Testis (tissue), 2 donors: ENCODE measurements at regions not wholly inside any gene's neighbourhood (a gene's known extent, or its start where the extent isn't known, plus 50 kb on each side); places are given as distances from the start of the nearest gene placed in this dataset.

Source experiments
- POLR2A ChIP-seq: fragments of 450-650 bp; IDR thresholded peaks from one replicate; pipeline ENCODE4 v1.6.1; 2017; ENCODE audit warnings: antibody characterized with exemption, mild to moderate bottlenecking, moderate library complexity
- TF ChIP-seq, protein P1 (sequence below), 3 experiments: fragments of 450-650 bp in 2 of 3; fragments of 200-600 bp in 1 of 3; sonication (generic) in 1 of 3; IDR thresholded peaks; one replicate each; pipeline ENCODE4 v1.5.1; 2016 to 2019; ENCODE audit warnings: antibody characterized with exemption in 3 of 3, mild to moderate bottlenecking in 2 of 3, moderate library complexity in 1 of 3

DNA sequence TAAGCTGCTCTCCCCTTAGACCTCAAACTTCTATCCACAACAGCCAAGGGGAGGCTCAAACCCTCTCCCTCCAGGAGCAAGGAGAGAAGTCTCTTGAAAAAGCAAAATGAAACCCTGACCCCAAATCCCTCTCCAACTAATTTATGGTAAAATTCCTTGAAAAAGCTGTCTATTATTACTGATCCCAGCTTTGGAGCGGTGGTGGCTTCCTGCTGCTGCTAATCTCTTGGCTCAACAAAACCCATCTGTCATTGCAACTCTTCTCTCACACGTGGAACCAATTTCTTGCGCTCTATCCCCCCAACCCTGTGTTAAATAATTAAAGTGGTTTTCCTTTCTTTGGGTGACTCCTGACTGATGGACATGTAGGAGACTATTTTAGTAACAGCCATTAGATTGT lies 64.1 kb upstream of the OXGR1 start:
- TF ChIP-seq, protein P1, sequence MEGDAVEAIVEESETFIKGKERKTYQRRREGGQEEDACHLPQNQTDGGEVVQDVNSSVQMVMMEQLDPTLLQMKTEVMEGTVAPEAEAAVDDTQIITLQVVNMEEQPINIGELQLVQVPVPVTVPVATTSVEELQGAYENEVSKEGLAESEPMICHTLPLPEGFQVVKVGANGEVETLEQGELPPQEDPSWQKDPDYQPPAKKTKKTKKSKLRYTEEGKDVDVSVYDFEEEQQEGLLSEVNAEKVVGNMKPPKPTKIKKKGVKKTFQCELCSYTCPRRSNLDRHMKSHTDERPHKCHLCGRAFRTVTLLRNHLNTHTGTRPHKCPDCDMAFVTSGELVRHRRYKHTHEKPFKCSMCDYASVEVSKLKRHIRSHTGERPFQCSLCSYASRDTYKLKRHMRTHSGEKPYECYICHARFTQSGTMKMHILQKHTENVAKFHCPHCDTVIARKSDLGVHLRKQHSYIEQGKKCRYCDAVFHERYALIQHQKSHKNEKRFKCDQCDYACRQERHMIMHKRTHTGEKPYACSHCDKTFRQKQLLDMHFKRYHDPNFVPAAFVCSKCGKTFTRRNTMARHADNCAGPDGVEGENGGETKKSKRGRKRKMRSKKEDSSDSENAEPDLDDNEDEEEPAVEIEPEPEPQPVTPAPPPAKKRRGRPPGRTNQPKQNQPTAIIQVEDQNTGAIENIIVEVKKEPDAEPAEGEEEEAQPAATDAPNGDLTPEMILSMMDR (IDR thresholded peaks at IDR 0.05): no peak
- TF ChIP-seq POLR2A: no peak
